IMR-90 (cell line): ENCODE measurements at regions not wholly inside any gene's neighbourhood (a gene's known extent, or its start where the extent isn't known, plus 50 kb on each side); places are given as distances from the start of the nearest gene placed in this dataset.

Experiments used
- ATAC-seq: fragments of 200-7000 bp; cut with Tn5 transposase; 2 replicates; pipeline ENCODE4 v1.9.1; 2020; ENCODE audit warnings: low read depth, mild to moderate bottlenecking, moderate library complexity
- BruUV-seq: library from RNA; stranded (reverse); fragments of 400-500 nt; replicated peaks from 2 replicates; lab custom pipeline; 2021; lab: Mats Ljungman, UMichigan
- CTCF ChIA-PET: fragments of 300-600 bp; formaldehyde crosslinking; extraction: SDS; loops from one replicate; lab custom pipeline; 2021; ENCODE audit warnings: antibody characterized with exemption; lab: Yijun Ruan, JAX
- POLR2A ChIA-PET: fragments of 300-600 bp; sonication (Branson Sonifier 250); formaldehyde crosslinking; loops from one replicate; lab custom pipeline; 2022; ENCODE audit warnings: antibody characterized with exemption; ENCODE audit not compliant: unreplicated experiment; lab: Charles Lee
- DNase-seq: peaks from one replicate; pipeline ENCODE4 v3.0.0; 2013
- H2AFZ ChIP-seq: replicated peaks from 2 replicates; pipeline ENCODE3; 2013; ENCODE audit warnings: low read length, mild to moderate bottlenecking; ENCODE audit not compliant: poor library complexity
- H2AK5ac ChIP-seq: 2 replicates; pipeline ENCODE4 v1.6.1; 2013; ENCODE audit warnings: low read depth, low read length, inconsistent platforms
- H2AK9ac ChIP-seq: replicated peaks from 2 replicates; pipeline ENCODE3; 2013; ENCODE audit warnings: mild to moderate bottlenecking, low read depth, low read length, moderate library complexity; ENCODE audit not compliant: poor library complexity
- H2BK120ac ChIP-seq: 2 replicates; pipeline ENCODE4 v1.6.1; 2013; ENCODE audit warnings: low read depth, low read length, inconsistent platforms
- H2BK15ac ChIP-seq: 3 replicates; pipeline ENCODE4 v1.6.1; 2013; ENCODE audit warnings: low read depth, low read length, inconsistent platforms
- H2BK20ac ChIP-seq: 2 replicates; pipeline ENCODE4 v1.6.1; 2013; ENCODE audit warnings: low read depth, mild to moderate bottlenecking, inconsistent platforms, low read length, moderate library complexity
- H2BK5ac ChIP-seq: 2 replicates; pipeline ENCODE4 v1.6.1; 2013; ENCODE audit warnings: mild to moderate bottlenecking, low read depth, low read length, inconsistent platforms; ENCODE audit not compliant: poor library complexity, severe bottlenecking
- H3K14ac ChIP-seq: replicated peaks from 2 replicates; pipeline ENCODE4 v1.6.1; 2013; ENCODE audit warnings: low read depth, low read length, inconsistent platforms
- H3K18ac ChIP-seq: 2 replicates; pipeline ENCODE4 v1.6.1; 2013; ENCODE audit warnings: low read depth, low read length, control low read depth
- H3K23ac ChIP-seq: 2 replicates; pipeline ENCODE4 v1.6.1; 2013; ENCODE audit warnings: low read depth, low read length, inconsistent platforms
- H3K27ac ChIP-seq: 2 replicates; pipeline ENCODE4 v1.5.1; 2013; ENCODE audit warnings: mild to moderate bottlenecking, control low read depth, low read length; ENCODE audit not compliant: insufficient read depth
- H3K27me3 ChIP-seq: 2 replicates; pipeline ENCODE4 v1.6.1; 2013; ENCODE audit warnings: low read length; ENCODE audit not compliant: control insufficient read depth, insufficient read depth
- H3K36me3 ChIP-seq: 2 replicates; pipeline ENCODE4 v1.6.1; 2013; ENCODE audit warnings: low read length, mixed read lengths; ENCODE audit not compliant: control insufficient read depth, insufficient read depth
- H3K4ac ChIP-seq: 2 replicates; pipeline ENCODE4 v1.6.1; 2013; ENCODE audit warnings: low read depth, low read length, inconsistent platforms
- H3K4me1 ChIP-seq: 2 replicates; pipeline ENCODE4 v1.6.1; 2013; ENCODE audit warnings: low read length, mixed read lengths; ENCODE audit not compliant: control insufficient read depth, insufficient read depth
- H3K4me2 ChIP-seq: 2 replicates; pipeline ENCODE4 v1.6.1; 2013; ENCODE audit warnings: low read depth, mild to moderate bottlenecking, control low read depth, low read length, moderate library complexity
- H3K4me3 ChIP-seq: 2 replicates; pipeline ENCODE4 v1.5.1; 2013; ENCODE audit warnings: low read depth, mild to moderate bottlenecking, control low read depth, low read length, moderate library complexity; ENCODE audit not compliant: insufficient read depth
- H3K56ac ChIP-seq: 2 replicates; pipeline ENCODE4 v1.6.1; 2013; ENCODE audit warnings: low read length, inconsistent platforms; ENCODE audit not compliant: insufficient read depth; ENCODE audit errors: extremely low read depth
- H3K79me1 ChIP-seq, 2 experiments: 2 replicates each; pipeline ENCODE4 v1.6.1; 2013; ENCODE audit warnings: low read length in 2 of 2, inconsistent platforms in 1 of 2, low read depth in 1 of 2
- H3K9ac ChIP-seq: 2 replicates; pipeline ENCODE4 v1.6.1; 2013; ENCODE audit warnings: low read depth, low read length, control low read depth
- H3K9me1 ChIP-seq: 2 replicates; pipeline ENCODE4 v1.6.1; 2013; ENCODE audit warnings: low read length, inconsistent platforms; ENCODE audit not compliant: insufficient read depth
- H3K9me3 ChIP-seq: 2 replicates; pipeline ENCODE4 v1.6.1; 2013; ENCODE audit warnings: low read length; ENCODE audit not compliant: control insufficient read depth, insufficient read depth
- H4K20me1 ChIP-seq: 2 replicates; pipeline ENCODE4 v1.6.1; 2013; ENCODE audit warnings: low read length, inconsistent platforms; ENCODE audit not compliant: insufficient read depth
- H4K5ac ChIP-seq: 2 replicates; pipeline ENCODE4 v1.6.1; 2013; ENCODE audit warnings: mild to moderate bottlenecking, low read depth, low read length, control low read depth
- H4K8ac ChIP-seq, 2 experiments: 2 replicates each; pipeline ENCODE4 v1.6.1; 2013; ENCODE audit warnings: low read depth in 2 of 2, low read length in 2 of 2, control low read depth in 1 of 2, inconsistent platforms in 1 of 2
- H4K91ac ChIP-seq: 2 replicates; pipeline ENCODE4 v1.6.1; 2013; ENCODE audit warnings: low read depth, low read length, inconsistent platforms; ENCODE audit not compliant: insufficient read depth
- BHLHE40 ChIP-seq: fragments of 150-350 bp; IDR thresholded peaks from 2 replicates; pipeline ENCODE4 v1.6.1; 2016; ENCODE audit warnings: mild to moderate bottlenecking, low read depth, low read length
- CEBPB ChIP-seq: IDR thresholded peaks from 2 replicates; pipeline ENCODE4 v1.6.1; 2012; ENCODE audit warnings: low read depth, low read length, improper control_type of control experiment
- CHD1 ChIP-seq: IDR thresholded peaks from 2 replicates; pipeline ENCODE4 v1.6.1; 2012; ENCODE audit warnings: low read depth, low read length, improper control_type of control experiment
- FOS ChIP-seq: fragments of 150-350 bp; IDR thresholded peaks from 2 replicates; pipeline ENCODE4 v1.6.1; 2016; ENCODE audit warnings: low read depth, low read length
- MAFK ChIP-seq: IDR thresholded peaks from 2 replicates; pipeline ENCODE4 v1.6.1; 2012; ENCODE audit warnings: low read depth, low read length, improper control_type of control experiment
- MAZ ChIP-seq: IDR thresholded peaks from 2 replicates; pipeline ENCODE4 v1.6.1; 2012; ENCODE audit warnings: low read depth, mild to moderate bottlenecking, low read length, improper control_type of control experiment, moderate library complexity, borderline replicate concordance
- MXI1 ChIP-seq: IDR thresholded peaks from 2 replicates; pipeline ENCODE4 v1.6.1; 2012; ENCODE audit warnings: low read depth, mild to moderate bottlenecking, low read length, moderate library complexity, borderline replicate concordance
- NFE2L2 ChIP-seq: fragments of 150-350 bp; IDR thresholded peaks from 2 replicates; pipeline ENCODE4 v1.6.1; 2016; ENCODE audit warnings: low read depth, mild to moderate bottlenecking, low read length
- POLR2A ChIP-seq: IDR thresholded peaks from 2 replicates; pipeline ENCODE4 v1.6.1; 2012; ENCODE audit warnings: mild to moderate bottlenecking, low read depth, low read length
- RAD21 ChIP-seq: IDR thresholded peaks from 2 replicates; pipeline ENCODE4 v1.6.1; 2012; ENCODE audit warnings: low read length, improper control_type of control experiment
- RCOR1 ChIP-seq: IDR thresholded peaks from 2 replicates; pipeline ENCODE4 v1.6.1; 2012; ENCODE audit warnings: mild to moderate bottlenecking, low read length, improper control_type of control experiment; ENCODE audit not compliant: insufficient replicate concordance
- RFX5 ChIP-seq: IDR thresholded peaks from 2 replicates; pipeline ENCODE4 v1.8.0; 2012; ENCODE audit warnings: low read depth, mild to moderate bottlenecking, low read length, moderate library complexity
- SMC3 ChIP-seq: fragments of 150-350 bp; IDR thresholded peaks from 2 replicates; pipeline ENCODE4 v1.6.1; 2016; ENCODE audit warnings: low read depth, mild to moderate bottlenecking, antibody characterized with exemption, low read length, moderate library complexity
- WGBS, 2 experiments: methylation state at CpG; one replicate each; pipeline versions ENCODE4 v1.1.5 to v1.1.7; 2013; ENCODE audit warnings: missing lambda C conversion rate in 2 of 2; ENCODE audit not compliant: insufficient read length in 1 of 2; ENCODE audit errors: extremely low coverage in 2 of 2; 5-methylcytosine and 5-hydroxymethylcytosine counted together
- dilution Hi-C: fragments of 300-500 bp; cut with HindIII; formaldehyde crosslinking; loops from one replicate; pipeline ENCODE4 v1.14.3; 2018; ENCODE audit warnings: low sequenced_read_pairs; ENCODE audit not compliant: unreplicated experiment
- in situ Hi-C: fragments of 300-500 bp; cut with MboI; formaldehyde crosslinking; loops from 3 replicates; pipeline ENCODE4 v1.14.3; 2019; ENCODE audit warnings: low sequenced_read_pairs, inconsistent platforms, mixed read lengths
- intact Hi-C: fragments of 100-400 bp; cut with micrococcal nuclease; formaldehyde crosslinking; loops from 2 replicates; pipeline ENCODE4 v1.10.0; 2022
- TF ChIP-seq, protein P1 (sequence below): fragments of 150-350 bp; IDR thresholded peaks from 2 replicates; pipeline ENCODE4 v1.6.1; 2016; ENCODE audit warnings: low read depth, mild to moderate bottlenecking, low read length, moderate library complexity, borderline replicate concordance
- TF ChIP-seq, protein P2 (sequence below): fragments of 150-350 bp; IDR thresholded peaks from 2 replicates; pipeline ENCODE4 v1.6.1; 2017; ENCODE audit warnings: mild to moderate bottlenecking, antibody characterized with exemption, low read length, low read depth
- TF ChIP-seq, protein P3 (sequence below): conservative IDR thresholded peaks from 2 replicates; pipeline ENCODE4 v1.5.1; 2012; ENCODE audit warnings: mild to moderate bottlenecking, low read depth, low read length, improper control_type of control experiment

DNA sequence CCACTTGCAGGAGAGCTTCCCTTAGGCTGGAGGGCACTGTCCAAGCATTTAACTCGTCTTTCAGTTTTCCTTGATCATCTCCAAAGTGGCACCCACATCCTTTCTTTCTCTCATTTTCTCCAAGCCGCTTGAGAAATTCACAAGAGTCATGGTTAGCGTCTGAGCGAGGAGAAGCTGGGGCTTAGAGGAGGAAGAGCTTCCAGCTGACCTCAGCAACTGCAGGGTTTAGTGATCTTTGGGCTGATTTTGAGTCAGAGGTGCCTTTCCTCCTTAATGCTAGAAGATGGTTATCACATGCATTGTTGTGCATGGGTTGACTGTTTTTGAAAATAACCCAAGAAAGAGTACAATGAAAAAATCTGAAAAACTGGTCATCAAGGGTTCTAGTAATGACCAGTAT, 134.7 kb downstream of the GADD45G start:
- no peak overlapping the region for H2BK5ac ChIP-seq
- no peak overlapping the region for H2BK15ac ChIP-seq
- WGBS, 2 experiments = no CpG with 5 or more reads among the region's 4 CpGs
- no peaks in the 10 kb centered on the region for H3K9me1 ChIP-seq
- H2AK9ac ChIP-seq = no peak overlapping the region
- no peaks in the 10 kb centered on the region for H3K27me3 ChIP-seq
- ChIA-PET CTCF (no interaction called here), POLR2A (no interaction called here)
- H3K14ac ChIP-seq = no peak overlapping the region
- no peak overlapping the region for H4K5ac ChIP-seq
- no peak overlapping the region for H4K91ac ChIP-seq
- H3K4ac ChIP-seq = no peak overlapping the region
- no peak for ATAC-seq
- BruUV-seq = no TSS peak
- in situ Hi-C loops = no loop called here
- H3K4me1 ChIP-seq = no peaks in the 10 kb centered on the region
- TF ChIP-seq RFX5 (no peak), MAZ (no peak), BHLHE40 (no peak), RCOR1 (no peak), MAFK (no peak), CEBPB (no peak), FOS (no peak), NFE2L2 (no peak), CHD1 (no peak), SMC3 (no peak), MXI1 (no peak), RAD21 (no peak), POLR2A (no peak)
- TF ChIP-seq, protein P1, sequence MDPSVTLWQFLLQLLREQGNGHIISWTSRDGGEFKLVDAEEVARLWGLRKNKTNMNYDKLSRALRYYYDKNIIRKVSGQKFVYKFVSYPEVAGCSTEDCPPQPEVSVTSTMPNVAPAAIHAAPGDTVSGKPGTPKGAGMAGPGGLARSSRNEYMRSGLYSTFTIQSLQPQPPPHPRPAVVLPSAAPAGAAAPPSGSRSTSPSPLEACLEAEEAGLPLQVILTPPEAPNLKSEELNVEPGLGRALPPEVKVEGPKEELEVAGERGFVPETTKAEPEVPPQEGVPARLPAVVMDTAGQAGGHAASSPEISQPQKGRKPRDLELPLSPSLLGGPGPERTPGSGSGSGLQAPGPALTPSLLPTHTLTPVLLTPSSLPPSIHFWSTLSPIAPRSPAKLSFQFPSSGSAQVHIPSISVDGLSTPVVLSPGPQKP = no peak
- TF ChIP-seq, protein P2, sequence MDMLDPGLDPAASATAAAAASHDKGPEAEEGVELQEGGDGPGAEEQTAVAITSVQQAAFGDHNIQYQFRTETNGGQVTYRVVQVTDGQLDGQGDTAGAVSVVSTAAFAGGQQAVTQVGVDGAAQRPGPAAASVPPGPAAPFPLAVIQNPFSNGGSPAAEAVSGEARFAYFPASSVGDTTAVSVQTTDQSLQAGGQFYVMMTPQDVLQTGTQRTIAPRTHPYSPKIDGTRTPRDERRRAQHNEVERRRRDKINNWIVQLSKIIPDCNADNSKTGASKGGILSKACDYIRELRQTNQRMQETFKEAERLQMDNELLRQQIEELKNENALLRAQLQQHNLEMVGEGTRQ = no peak
- TF ChIP-seq, protein P3, sequence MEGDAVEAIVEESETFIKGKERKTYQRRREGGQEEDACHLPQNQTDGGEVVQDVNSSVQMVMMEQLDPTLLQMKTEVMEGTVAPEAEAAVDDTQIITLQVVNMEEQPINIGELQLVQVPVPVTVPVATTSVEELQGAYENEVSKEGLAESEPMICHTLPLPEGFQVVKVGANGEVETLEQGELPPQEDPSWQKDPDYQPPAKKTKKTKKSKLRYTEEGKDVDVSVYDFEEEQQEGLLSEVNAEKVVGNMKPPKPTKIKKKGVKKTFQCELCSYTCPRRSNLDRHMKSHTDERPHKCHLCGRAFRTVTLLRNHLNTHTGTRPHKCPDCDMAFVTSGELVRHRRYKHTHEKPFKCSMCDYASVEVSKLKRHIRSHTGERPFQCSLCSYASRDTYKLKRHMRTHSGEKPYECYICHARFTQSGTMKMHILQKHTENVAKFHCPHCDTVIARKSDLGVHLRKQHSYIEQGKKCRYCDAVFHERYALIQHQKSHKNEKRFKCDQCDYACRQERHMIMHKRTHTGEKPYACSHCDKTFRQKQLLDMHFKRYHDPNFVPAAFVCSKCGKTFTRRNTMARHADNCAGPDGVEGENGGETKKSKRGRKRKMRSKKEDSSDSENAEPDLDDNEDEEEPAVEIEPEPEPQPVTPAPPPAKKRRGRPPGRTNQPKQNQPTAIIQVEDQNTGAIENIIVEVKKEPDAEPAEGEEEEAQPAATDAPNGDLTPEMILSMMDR = no peak
- dilution Hi-C loops = no loop called here
- no peaks in the 10 kb centered on the region for H3K79me1 ChIP-seq
- no peak overlapping the region for H2BK20ac ChIP-seq
- no peak overlapping the region for H3K18ac ChIP-seq
- no peak for DNase-seq
- no peak overlapping the region for H2AK5ac ChIP-seq
- intact Hi-C loops = no loop called here
- no peak overlapping the region for H3K4me2 ChIP-seq
- H4K20me1 ChIP-seq = no peaks in the 10 kb centered on the region
- no peak overlapping the region for H2AFZ ChIP-seq
- no peak overlapping the region for H4K8ac ChIP-seq
- no peak overlapping the region for H3K27ac ChIP-seq
- H3K36me3 ChIP-seq = no peaks in the 10 kb centered on the region
- H3K4me3 ChIP-seq = no peak overlapping the region
- no peak overlapping the region for H3K23ac ChIP-seq
- no peaks in the 10 kb centered on the region for H3K9me3 ChIP-seq
- no peak overlapping the region for H2BK120ac ChIP-seq
- H3K9ac ChIP-seq = no peak overlapping the region
- H3K56ac ChIP-seq = no peak overlapping the region
